ENCODE measurements at regions not wholly inside any gene's neighbourhood (a gene's known extent, or its start where the extent isn't known, plus 50 kb on each side); places are given as distances from the start of the nearest gene placed in this dataset.

DNA sequence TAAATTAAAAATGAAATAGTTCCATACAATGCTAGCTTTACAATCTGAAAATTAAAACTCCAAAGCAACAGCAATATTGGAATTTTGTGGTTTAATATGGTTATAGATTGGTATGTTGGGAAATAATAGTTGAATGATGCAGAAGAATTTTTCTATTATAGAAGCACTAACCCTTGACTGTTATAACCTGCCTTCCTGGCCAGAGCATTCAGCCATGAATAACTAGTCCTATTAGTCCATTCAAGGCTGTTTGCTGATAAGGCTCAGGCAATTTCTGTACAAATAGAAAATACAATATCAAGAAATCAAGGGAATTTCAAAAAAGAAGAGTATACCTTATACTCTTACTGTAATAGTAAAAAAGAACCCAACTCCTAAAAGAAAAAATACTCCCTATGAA is 101.6 kb upstream of the SP4 start:
- no peaks in the 10 kb centered on the region for H3K27me3 ChIP-seq (replicated peaks; ENCODE audit: control insufficient read depth, insufficient read depth, low read length)
- H3K4me3 ChIP-seq (replicated peaks; ENCODE audit: low read depth, low read length) = no peak overlapping the region
- TF ChIP-seq CTCF (IDR thresholded peaks at IDR 0.05; ENCODE audit: insufficient read depth, low read length, poor library complexity, severe bottlenecking) = no peak
- DNase-seq (ENCODE audit: extremely low read depth, insufficient read length) = no peak
- no peaks in the 10 kb centered on the region for H3K36me3 ChIP-seq (ENCODE audit: control insufficient read depth, insufficient read depth, low read length)

- no peaks in the 10 kb centered on the region for H3K36me3 ChIP-seq (ENCODE audit: control insufficient read depth, insufficient read depth, low read length)
- no peak for TF ChIP-seq CTCF (IDR thresholded peaks at IDR 0.05; ENCODE audit: insufficient read depth, low read length, poor library complexity, severe bottlenecking)
- no peaks in the 10 kb centered on the region for H3K27me3 ChIP-seq (replicated peaks; ENCODE audit: control insufficient read depth, insufficient read depth, low read length)
- H3K4me3 ChIP-seq (replicated peaks; ENCODE audit: low read depth, low read length) = no peak overlapping the region
- DNase-seq (ENCODE audit: extremely low read depth, insufficient read length) = no peak
These were observed 101.0 kb upstream of the SP4 start for GRCh38 chr7:21326921-21327320.

DNA sequence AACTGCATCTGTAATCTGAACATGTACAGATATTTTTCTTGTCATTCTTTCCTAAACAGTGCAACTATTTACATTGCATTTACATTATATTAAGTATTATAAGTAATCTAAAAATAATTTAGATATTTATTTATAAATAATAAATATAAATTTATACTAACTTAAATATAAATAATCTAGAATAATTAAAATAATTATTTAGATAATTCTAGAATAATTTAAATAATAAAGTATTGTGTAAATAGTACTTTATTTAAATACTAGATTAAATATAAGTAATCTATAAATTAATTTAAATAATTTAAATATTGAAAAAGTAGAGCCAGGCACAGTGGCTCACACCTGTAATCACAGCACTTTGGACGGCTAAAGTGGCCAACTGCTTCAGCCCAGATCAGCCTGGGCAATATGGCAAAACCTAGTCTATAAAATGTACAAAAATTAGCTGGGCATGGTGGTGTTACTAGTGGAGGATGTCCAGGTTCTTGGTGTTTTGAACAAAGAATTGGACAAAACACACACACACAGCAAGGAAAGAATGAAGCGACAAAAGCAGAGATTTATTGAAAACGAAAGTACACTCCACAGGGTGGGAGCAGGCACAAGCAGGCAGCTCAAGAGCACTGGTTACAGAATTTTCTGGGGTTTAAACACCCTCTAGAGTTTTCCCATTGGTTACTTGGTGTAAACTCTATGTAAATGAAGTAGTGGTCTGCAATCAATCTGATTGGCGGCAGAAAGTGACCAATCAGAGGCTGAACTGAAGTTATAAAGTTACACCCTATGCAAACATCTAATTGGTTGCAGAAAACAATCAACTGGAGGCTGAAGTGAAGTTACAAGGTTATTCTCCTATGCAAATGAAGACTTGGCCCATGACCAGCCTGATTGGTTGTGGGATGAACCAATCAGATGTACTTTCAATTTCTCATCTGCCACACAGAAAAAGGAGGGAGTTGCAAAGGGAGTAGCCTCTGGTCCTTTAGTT is 100.2 kb upstream of the SP4 start:
- no peak overlapping the region for H3K4me3 ChIP-seq (replicated peaks; ENCODE audit: low read depth, low read length)
- no peaks in the 10 kb centered on the region for H3K27me3 ChIP-seq (replicated peaks; ENCODE audit: control insufficient read depth, insufficient read depth, low read length)
- DNase-seq (ENCODE audit: extremely low read depth, insufficient read length) = no peak
- TF ChIP-seq CTCF (IDR thresholded peaks at IDR 0.05; ENCODE audit: insufficient read depth, low read length, poor library complexity, severe bottlenecking) = no peak
- H3K36me3 ChIP-seq (ENCODE audit: control insufficient read depth, insufficient read depth, low read length) = no peaks in the 10 kb centered on the region

GRCh38 chr7:21330462-21331178 is 97.3 kb upstream of the SP4 start:
- DNase-seq (ENCODE audit: extremely low read depth, insufficient read length) = no peak
- no peak for TF ChIP-seq CTCF (IDR thresholded peaks at IDR 0.05; ENCODE audit: insufficient read depth, low read length, poor library complexity, severe bottlenecking)
- Histone ChIP-seq H3K36me3 (ENCODE audit: control insufficient read depth, insufficient read depth, low read length) (no peaks in the 10 kb centered on the region), H3K27me3 (replicated peaks; ENCODE audit: control insufficient read depth, insufficient read depth, low read length) (no peaks in the 10 kb centered on the region), H3K4me3 (replicated peaks; ENCODE audit: low read depth, low read length) (no peak overlapping the region)

DNA sequence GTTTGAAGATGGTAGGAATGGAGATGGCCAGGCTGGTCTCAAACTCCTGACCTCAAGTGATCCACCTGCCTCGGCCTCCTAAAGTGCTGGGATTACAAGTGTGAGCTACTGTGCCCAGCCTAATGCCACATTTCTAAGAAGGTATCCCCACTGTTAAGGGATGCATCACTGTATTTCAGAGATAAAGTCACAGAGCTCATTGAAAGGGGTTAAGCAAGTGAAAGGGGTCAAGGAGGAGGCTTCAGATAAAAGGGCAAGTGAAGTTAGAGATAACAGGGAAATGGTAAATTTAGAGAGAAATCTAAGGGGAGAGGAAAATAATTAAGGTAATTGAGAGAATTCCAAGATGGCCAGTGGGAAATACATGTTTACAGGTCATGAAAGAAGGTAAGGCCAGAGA is 93.0 kb upstream of the SP4 start:
- no peak for DNase-seq (ENCODE audit: extremely low read depth, insufficient read length)
- Histone ChIP-seq H3K4me3 (replicated peaks; ENCODE audit: low read depth, low read length) (no peak overlapping the region), H3K36me3 (ENCODE audit: control insufficient read depth, insufficient read depth, low read length) (no peaks in the 10 kb centered on the region), H3K27me3 (replicated peaks; ENCODE audit: control insufficient read depth, insufficient read depth, low read length) (no peaks in the 10 kb centered on the region)
- TF ChIP-seq CTCF (IDR thresholded peaks at IDR 0.05; ENCODE audit: insufficient read depth, low read length, poor library complexity, severe bottlenecking) = no peak
